ENCODE measurements at regions not wholly inside any gene's neighbourhood (a gene's known extent, or its start where the extent isn't known, plus 50 kb on each side); places are given as distances from the start of the nearest gene placed in this dataset.

DNA sequence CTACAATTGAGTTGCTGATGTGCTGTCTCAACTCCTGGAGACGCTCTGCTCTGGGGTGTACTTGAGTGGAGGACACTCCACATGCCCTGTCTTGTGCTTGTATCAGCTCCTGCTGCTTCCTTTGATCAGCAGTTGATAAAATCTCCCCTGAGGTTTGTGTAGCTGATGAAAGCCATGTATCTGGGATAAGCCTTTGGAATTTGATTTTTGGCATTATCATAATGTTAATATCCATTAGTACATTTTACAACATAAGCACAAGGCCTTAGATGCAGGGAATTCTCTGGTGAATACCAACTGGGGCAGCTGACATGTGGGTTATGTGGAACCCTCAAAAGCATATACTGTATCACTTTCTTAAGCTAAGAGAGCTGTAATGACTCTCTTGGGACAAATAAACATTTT lies 222.7 kb upstream of the ITGA4 start:
- Histone ChIP-seq H3K9ac (no peak overlapping the region), H3K4me2 (no peak overlapping the region), H3K27me3 (no peaks in the 10 kb centered on the region), H3K4me1 (no peaks in the 10 kb centered on the region), H4K20me1 (no peaks in the 10 kb centered on the region), H3K27ac (no peak overlapping the region), H3K4me3 (no peak overlapping the region), H3K9me3 (no peaks in the 10 kb centered on the region), H3K36me3 (no peaks in the 10 kb centered on the region)
- no peak for TF ChIP-seq Cebpa-rat (IDR thresholded peaks at IDR 0.05)

DNA sequence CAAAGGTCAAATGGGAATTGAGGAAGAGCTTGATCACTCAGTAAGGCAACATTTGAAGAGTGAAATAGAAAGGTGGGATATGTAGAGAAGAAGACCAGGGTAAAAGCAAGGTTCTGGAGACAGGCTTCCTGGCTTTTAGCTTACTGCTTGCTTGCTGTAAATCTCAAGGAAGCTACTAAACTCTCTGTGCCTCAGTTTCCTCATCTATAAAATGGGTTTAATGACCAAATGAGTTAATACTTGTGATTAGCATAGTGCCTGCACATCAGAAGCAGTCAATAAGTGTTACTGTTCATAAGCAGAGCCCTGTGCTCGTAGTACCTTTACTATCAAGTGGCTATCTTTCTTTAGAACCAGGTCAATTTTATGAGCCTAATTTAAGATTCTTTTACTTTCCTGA lies 222.2 kb upstream of the ITGA4 start:
- H3K27me3 ChIP-seq, result no peaks in the 10 kb centered on the region
- TF ChIP-seq Cebpa-rat (IDR thresholded peaks at IDR 0.05), result no peak
- no peak overlapping the region for H3K9ac ChIP-seq
- H3K4me1 ChIP-seq, result no peaks in the 10 kb centered on the region
- no peaks in the 10 kb centered on the region for H3K36me3 ChIP-seq
- H3K9me3 ChIP-seq, result no peaks in the 10 kb centered on the region
- no peak overlapping the region for H3K4me2 ChIP-seq
- no peak overlapping the region for H3K4me3 ChIP-seq
- H4K20me1 ChIP-seq, result no peaks in the 10 kb centered on the region
- no peak overlapping the region for H3K27ac ChIP-seq

DNA sequence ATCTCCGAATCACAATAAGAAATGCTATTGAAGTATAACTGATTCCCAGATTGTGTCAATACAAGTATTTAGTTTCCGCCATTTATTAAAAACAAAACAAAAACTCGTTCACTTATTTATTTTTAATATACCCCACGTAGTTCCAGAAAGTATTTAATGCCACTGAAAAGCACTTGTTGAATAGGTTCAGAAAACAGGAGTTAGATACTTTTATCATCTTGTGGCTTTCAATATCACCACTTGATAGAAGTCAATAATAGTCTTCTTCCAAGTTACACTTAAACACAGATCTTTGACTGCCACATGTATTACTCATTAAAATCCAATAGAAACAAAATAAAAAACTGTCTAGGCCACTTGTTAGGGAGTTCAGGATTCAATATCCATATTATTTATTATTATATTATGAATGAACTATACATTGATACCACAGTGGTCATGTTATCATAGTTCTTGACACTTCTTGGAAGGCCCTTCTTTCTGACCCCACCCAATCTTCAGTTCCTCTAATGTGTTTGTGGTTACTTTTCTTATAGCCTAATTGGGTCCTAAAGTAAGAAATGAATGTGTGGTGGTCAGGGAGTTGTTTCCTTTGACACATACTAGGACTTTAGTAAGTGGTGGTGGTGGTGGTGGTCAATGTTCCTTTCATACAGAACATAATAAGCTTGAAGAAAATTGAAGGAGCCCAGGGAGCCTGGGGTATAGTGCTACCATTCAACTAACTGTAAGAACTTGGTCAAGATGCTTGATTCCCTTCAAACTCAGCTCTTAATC lies 221.3 kb upstream of the ITGA4 start:
- no peaks in the 10 kb centered on the region for H4K20me1 ChIP-seq
- H3K27me3 ChIP-seq, result no peaks in the 10 kb centered on the region
- H3K9ac ChIP-seq, result no peak overlapping the region
- H3K4me2 ChIP-seq, result no peak overlapping the region
- H3K4me3 ChIP-seq, result no peak overlapping the region
- no peaks in the 10 kb centered on the region for H3K36me3 ChIP-seq
- H3K4me1 ChIP-seq, result no peaks in the 10 kb centered on the region
- TF ChIP-seq Cebpa-rat (IDR thresholded peaks at IDR 0.05), result no peak
- H3K9me3 ChIP-seq, result no peaks in the 10 kb centered on the region
- no peak overlapping the region for H3K27ac ChIP-seq

DNA sequence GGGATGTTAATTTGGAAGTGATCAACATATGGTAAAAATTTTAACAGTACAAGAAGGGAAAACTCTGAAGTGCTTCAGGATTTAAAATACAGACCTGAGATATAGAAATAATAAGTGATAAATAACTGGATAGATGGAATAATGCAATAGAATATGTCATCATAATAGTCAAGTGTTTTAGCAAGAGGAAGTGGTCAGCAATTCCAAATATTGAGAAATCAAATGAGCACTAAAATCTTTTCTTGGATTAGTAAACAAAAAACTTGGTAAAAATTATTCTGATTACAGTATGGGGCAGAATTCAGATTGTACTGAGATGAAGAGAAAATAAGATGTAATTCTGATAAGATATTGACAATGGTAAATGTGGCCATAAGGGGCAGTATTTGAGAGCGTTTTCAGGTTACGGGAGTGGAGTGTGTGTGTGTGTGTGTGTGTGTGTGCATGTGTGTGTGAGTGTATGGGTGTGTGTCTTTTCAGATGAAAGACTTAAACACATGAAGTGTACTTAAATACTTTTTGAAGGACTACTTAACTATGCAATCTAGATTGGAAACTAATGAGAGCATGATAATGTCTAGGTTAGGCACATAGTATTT lies 217.9 kb upstream of the ITGA4 start:
- H3K9ac ChIP-seq, result no peak overlapping the region
- H3K27ac ChIP-seq, result no peak overlapping the region
- no peak for TF ChIP-seq Cebpa-rat (IDR thresholded peaks at IDR 0.05)
- no peaks in the 10 kb centered on the region for H4K20me1 ChIP-seq
- no peaks in the 10 kb centered on the region for H3K27me3 ChIP-seq
- no peaks in the 10 kb centered on the region for H3K4me1 ChIP-seq
- H3K36me3 ChIP-seq, result no peaks in the 10 kb centered on the region
- no peaks in the 10 kb centered on the region for H3K9me3 ChIP-seq
- H3K4me3 ChIP-seq, result no peak overlapping the region
- no peak overlapping the region for H3K4me2 ChIP-seq

DNA sequence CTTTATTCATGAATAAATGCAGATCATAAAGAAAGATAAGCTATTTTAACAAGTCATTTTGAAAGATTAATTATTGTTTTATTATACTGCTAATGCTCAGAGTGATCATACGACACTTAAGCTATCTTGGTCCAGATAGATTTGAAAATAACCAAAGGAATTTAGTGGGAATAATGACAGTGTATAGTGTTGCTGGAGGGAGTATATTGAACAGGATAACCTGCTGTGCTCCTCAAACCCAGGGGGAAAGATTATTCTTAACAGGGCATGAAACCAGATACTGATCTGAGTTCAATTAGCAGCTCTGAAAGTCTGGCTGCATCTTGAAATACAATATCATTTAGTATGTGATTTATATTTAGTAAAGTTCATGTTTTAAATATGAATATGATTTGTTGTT lies 216.3 kb upstream of the ITGA4 start:
- H3K27me3 ChIP-seq, result no peaks in the 10 kb centered on the region
- no peak for TF ChIP-seq Cebpa-rat (IDR thresholded peaks at IDR 0.05)
- H4K20me1 ChIP-seq, result no peaks in the 10 kb centered on the region
- H3K36me3 ChIP-seq, result no peaks in the 10 kb centered on the region
- no peak overlapping the region for H3K4me3 ChIP-seq
- H3K27ac ChIP-seq, result no peak overlapping the region
- H3K9ac ChIP-seq, result no peak overlapping the region
- no peaks in the 10 kb centered on the region for H3K9me3 ChIP-seq
- no peaks in the 10 kb centered on the region for H3K4me1 ChIP-seq
- H3K4me2 ChIP-seq, result no peak overlapping the region

DNA sequence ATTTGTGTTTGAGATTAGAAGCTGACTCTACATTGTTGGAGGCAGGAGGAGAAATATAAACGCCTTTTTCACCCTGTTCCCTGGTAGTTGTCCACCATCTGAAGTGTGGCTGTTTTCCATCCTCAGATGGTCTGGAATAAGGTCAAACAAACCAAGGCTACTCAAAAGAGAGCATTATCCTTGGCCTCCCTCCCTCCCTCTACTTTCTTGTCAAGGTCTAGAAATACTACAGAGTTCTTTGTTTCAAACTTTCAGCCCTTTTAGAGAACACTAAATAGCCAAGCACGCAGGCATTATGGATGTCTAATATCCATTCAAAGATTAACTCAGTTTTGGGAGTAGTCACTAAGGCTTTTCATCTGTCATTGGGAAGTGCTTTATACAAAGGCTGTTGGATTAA lies 215.8 kb upstream of the ITGA4 start:
- Histone ChIP-seq H3K4me1 (no peaks in the 10 kb centered on the region), H4K20me1 (no peaks in the 10 kb centered on the region), H3K27ac (no peak overlapping the region), H3K9ac (no peak overlapping the region), H3K9me3 (no peaks in the 10 kb centered on the region), H3K4me2 (no peak overlapping the region), H3K27me3 (no peaks in the 10 kb centered on the region), H3K4me3 (no peak overlapping the region), H3K36me3 (no peaks in the 10 kb centered on the region)
- no peak for TF ChIP-seq Cebpa-rat (IDR thresholded peaks at IDR 0.05)

DNA sequence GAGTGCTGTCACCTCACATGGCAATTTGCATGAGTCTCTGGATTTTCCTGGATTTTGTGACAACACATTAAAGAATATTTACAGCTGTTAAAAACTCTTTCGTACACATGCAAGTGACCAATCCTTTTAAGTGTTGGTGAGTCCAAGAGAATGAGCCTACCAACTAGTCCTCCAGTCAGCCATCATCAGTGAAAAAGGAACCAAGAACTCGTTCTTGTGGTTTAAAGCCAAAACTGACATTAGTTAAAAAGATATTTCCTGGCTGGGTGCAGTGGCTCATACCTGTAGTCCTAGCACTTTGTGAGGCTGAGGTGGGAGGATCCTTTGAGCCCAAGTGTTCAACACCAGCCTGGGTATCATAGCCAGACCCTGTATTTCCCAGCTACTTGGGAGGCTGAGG lies 215.4 kb upstream of the ITGA4 start:
- H3K4me2 ChIP-seq, result no peak overlapping the region
- TF ChIP-seq Cebpa-rat (IDR thresholded peaks at IDR 0.05), result no peak
- no peak overlapping the region for H3K27ac ChIP-seq
- no peaks in the 10 kb centered on the region for H3K9me3 ChIP-seq
- H3K27me3 ChIP-seq, result no peaks in the 10 kb centered on the region
- H3K4me3 ChIP-seq, result no peak overlapping the region
- no peaks in the 10 kb centered on the region for H3K36me3 ChIP-seq
- H3K4me1 ChIP-seq, result no peaks in the 10 kb centered on the region
- H3K9ac ChIP-seq, result no peak overlapping the region
- no peaks in the 10 kb centered on the region for H4K20me1 ChIP-seq

DNA sequence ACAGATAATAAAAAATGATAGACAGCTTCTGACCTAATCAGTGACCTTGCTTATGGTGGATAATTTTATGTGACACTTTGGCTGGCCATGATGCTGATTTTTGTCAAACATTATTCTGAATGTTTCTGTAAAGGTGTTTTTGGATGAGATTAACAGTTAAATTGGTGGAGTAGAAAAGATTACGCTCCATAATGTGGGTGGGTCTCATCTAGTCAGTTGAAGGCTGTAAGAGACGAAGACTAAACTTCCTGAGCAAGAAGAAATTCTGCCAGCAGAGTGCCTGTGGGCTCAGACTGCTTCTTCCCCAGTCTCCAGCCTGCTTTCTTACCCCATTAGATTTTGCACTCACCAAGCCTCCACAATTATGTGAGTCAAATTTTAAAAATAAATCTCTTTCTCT lies 214.9 kb upstream of the ITGA4 start:
- no peak for TF ChIP-seq Cebpa-rat (IDR thresholded peaks at IDR 0.05)
- no peak overlapping the region for H3K4me2 ChIP-seq
- H3K9me3 ChIP-seq, result no peaks in the 10 kb centered on the region
- H3K27ac ChIP-seq, result no peak overlapping the region
- H3K4me3 ChIP-seq, result no peak overlapping the region
- H3K36me3 ChIP-seq, result no peaks in the 10 kb centered on the region
- H3K4me1 ChIP-seq, result no peaks in the 10 kb centered on the region
- H3K27me3 ChIP-seq, result no peaks in the 10 kb centered on the region
- no peaks in the 10 kb centered on the region for H4K20me1 ChIP-seq
- no peak overlapping the region for H3K9ac ChIP-seq

DNA sequence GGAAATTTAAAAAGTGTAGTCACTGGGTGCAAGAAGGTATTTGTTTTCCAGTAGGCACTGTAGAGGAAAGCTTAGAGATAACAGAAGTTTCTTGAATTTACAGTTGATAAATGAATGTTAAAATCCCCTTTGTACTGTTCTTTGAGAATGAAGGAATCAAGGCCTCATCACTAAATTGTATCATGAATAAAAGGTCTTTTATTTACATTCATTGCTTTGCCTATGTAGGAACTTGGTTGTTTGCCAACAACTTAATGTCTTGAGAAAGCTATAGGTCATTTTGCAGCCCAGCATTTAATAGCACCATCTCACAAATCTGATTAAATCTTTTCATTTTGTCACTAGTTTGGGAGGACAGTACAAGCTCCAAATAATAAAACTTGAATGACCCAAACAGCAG lies 213.9 kb upstream of the ITGA4 start:
- Histone ChIP-seq H3K4me3 (no peak overlapping the region), H3K9ac (no peak overlapping the region), H3K4me1 (no peaks in the 10 kb centered on the region), H3K4me2 (no peak overlapping the region), H4K20me1 (no peaks in the 10 kb centered on the region), H3K9me3 (no peaks in the 10 kb centered on the region), H3K27me3 (no peaks in the 10 kb centered on the region), H3K36me3 (no peaks in the 10 kb centered on the region), H3K27ac (no peak overlapping the region)
- no peak for TF ChIP-seq Cebpa-rat (IDR thresholded peaks at IDR 0.05)

DNA sequence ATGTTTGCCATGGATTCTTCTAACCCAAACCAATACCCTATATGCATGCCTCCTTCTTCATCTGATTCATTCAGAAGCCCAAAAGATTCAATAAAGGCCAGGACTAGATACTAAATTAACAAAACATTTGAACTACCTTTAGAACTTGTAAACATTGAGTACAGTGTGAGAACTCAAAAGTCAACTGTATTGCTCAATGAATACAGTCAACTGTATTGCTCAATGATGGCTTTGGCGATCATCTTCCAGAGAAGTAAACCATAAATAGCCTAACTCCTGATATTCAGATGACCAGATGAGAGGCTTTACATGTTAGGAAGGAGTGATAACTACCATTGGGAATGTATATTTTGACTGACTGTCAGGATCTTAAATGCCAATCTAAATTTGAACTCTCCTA lies 206.5 kb upstream of the ITGA4 start:
- no peak overlapping the region for H3K4me2 ChIP-seq

More for the DNA sequence above, 206.5 kb upstream of the ITGA4 start:
- no peak overlapping the region for H3K9ac ChIP-seq
- H3K4me3 ChIP-seq, result no peak overlapping the region
- H3K36me3 ChIP-seq, result no peaks in the 10 kb centered on the region
- H3K27ac ChIP-seq, result no peak overlapping the region
- no peaks in the 10 kb centered on the region for H3K27me3 ChIP-seq
- TF ChIP-seq Cebpa-rat (IDR thresholded peaks at IDR 0.05), result no peak
- H3K4me1 ChIP-seq, result no peaks in the 10 kb centered on the region
- 0 out of 2 replicates have a peak, but pooled peaks cover 6% of the 10 kb centered on the region for H3K9me3 ChIP-seq
- H4K20me1 ChIP-seq, result no peaks in the 10 kb centered on the region

Measured in BLaER1 (cell line).